ENCODE measurements at regions not wholly inside any gene's neighbourhood (a gene's known extent, or its start where the extent isn't known, plus 50 kb on each side); places are given as distances from the start of the nearest gene placed in this dataset.
A peak's percentile ranks its signal among the peaks of the same experiment; 100 is the strongest.
"Not testable (repeated sequence)": the region's sequence is repeated elsewhere in the genome, so short reads cannot be mapped to it uniquely, and the experiment has no call there.

GRCh38 chr14:35956376-35957085, 130.4 kb downstream of the BRMS1L start:
- intact Hi-C loops (cut with DNase I): no loop called here
- no peak for DNase-seq

GRCh38 chr14:35952584-35952983, 126.4 kb downstream of the BRMS1L start:
- DNase-seq: no peak
- intact Hi-C loops (cut with DNase I): no loop called here

- no peak for DNase-seq
These were observed 123.9 kb downstream of the BRMS1L start for GRCh38 chr14:35949920-35950513.

GRCh38 chr14:35947983-35948382, 121.8 kb downstream of the BRMS1L start:
- intact Hi-C loops (cut with DNase I): loop anchor here (10.0 kb wide), 1 partner anchor 53 kb away; no protein-coding TSS in a partner anchor
- peak in 1 of 10 donors; percentile 57 for DNase-seq

More at GRCh38 chr14:35949920-35950513, 123.9 kb downstream of the BRMS1L start:
- intact Hi-C loops (cut with DNase I): loop anchor here (10.0 kb wide), 1 partner anchor 55 kb away; no protein-coding TSS in a partner anchor

- intact Hi-C loops (cut with DNase I): loop anchor here (10.0 kb wide), 1 partner anchor 50 kb away; no protein-coding TSS in a partner anchor
- no peak for DNase-seq
These were observed 118.7 kb downstream of the BRMS1L start for GRCh38 chr14:35944847-35945246.

GRCh38 chr14:35940291-35940690, 114.2 kb downstream of the BRMS1L start:
- intact Hi-C loops (cut with DNase I): loop anchor here (10.0 kb wide), 1 partner anchor 45 kb away; no protein-coding TSS in a partner anchor
- no peak for DNase-seq

GRCh38 chr14:35938770-35939169, 112.6 kb downstream of the BRMS1L start:
- DNase-seq: no peak
- intact Hi-C loops (cut with DNase I): no loop called here

- DNase-seq: no peak
- intact Hi-C loops (cut with DNase I): no loop called here
These were observed 108.4 kb downstream of the BRMS1L start for GRCh38 chr14:35934499-35934898.

GRCh38 chr14:35932659-35933159, 106.6 kb downstream of the BRMS1L start:
- peak in 2 of 10 donors; percentile 19 to 52 for DNase-seq
- intact Hi-C loops (cut with DNase I): no loop called here

GRCh38 chr14:35932136-35932535, 106.0 kb downstream of the BRMS1L start:
- no peak for DNase-seq
- intact Hi-C loops (cut with DNase I): no loop called here

- DNase-seq: no peak
- intact Hi-C loops (cut with DNase I): no loop called here
These were observed 105.2 kb downstream of the BRMS1L start for GRCh38 chr14:35931346-35931745.

- intact Hi-C loops (cut with DNase I): no loop called here
These were observed 103.0 kb downstream of the BRMS1L start for GRCh38 chr14:35929186-35929585.

GRCh38 chr14:35927727-35928126, 101.6 kb downstream of the BRMS1L start:
- DNase-seq: no peak
- intact Hi-C loops (cut with DNase I): no loop called here

More at GRCh38 chr14:35929186-35929585, 103.0 kb downstream of the BRMS1L start:
- no peak for DNase-seq

- DNase-seq: no peak
- intact Hi-C loops (cut with DNase I): no loop called here
These were observed 99.2 kb downstream of the BRMS1L start for GRCh38 chr14:35925319-35925718.

- intact Hi-C loops (cut with DNase I); DNase-seq: not testable (repeated sequence)
These were observed 96.5 kb downstream of the BRMS1L start for GRCh38 chr14:35922590-35922989.

GRCh38 chr14:35921745-35922144, 95.6 kb downstream of the BRMS1L start:
- no peak for DNase-seq
- intact Hi-C loops (cut with DNase I): no loop called here
